ENCODE measurements at regions not wholly inside any gene's neighbourhood (a gene's known extent, or its start where the extent isn't known, plus 50 kb on each side); places are given as distances from the start of the nearest gene placed in this dataset.
A peak's percentile ranks its signal among the peaks of the same experiment; 100 is the strongest.

- H3K36me3 ChIP-seq (ENCODE audit: control insufficient read depth, insufficient read depth, low read length) = no peaks in the 10 kb centered on the region
- BruUV-seq (replicated peaks) = no TSS peak
- POLR2A ChIA-PET = no interaction called here
- no peaks in the 10 kb centered on the region for H3K4me1 ChIP-seq (replicated peaks in 1 of 2; ENCODE audit: control insufficient read depth in 2 of 2, insufficient read depth in 2 of 2, low read length in 2 of 2)
- H3K79me2 ChIP-seq (ENCODE audit: control insufficient read depth, insufficient read depth, low read length) = no peaks in the 10 kb centered on the region
- in situ Hi-C loops (cut with MboI) (no loop called here), intact Hi-C loops (cut with micrococcal nuclease) (no loop called here)
- no peak for ATAC-seq
- no peak overlapping the region for H3K4me3 ChIP-seq
- no peaks in the 10 kb centered on the region for H3K9me3 ChIP-seq (replicated peaks; ENCODE audit: control insufficient read depth, insufficient read depth, low read depth, low read length)
- H2AFZ ChIP-seq (ENCODE audit: low read depth, low read length) = no peak overlapping the region
- 3% methylated on average over 2 of the region's 2 CpGs for WGBS (ENCODE audit: insufficient coverage, low coverage, missing lambda C conversion rate)
- no peaks in the 10 kb centered on the region for H3K9me1 ChIP-seq (ENCODE audit: control insufficient read depth, insufficient read depth, low read length)
- H3K9ac ChIP-seq (ENCODE audit: insufficient read depth in 1 of 2, low read depth in 2 of 2, low read length in 2 of 2) = no peak overlapping the region
- CTCF ChIA-PET (ENCODE audit: low intra/inter-chr PET ratio) = no interaction called here
- FAIRE-seq = no peak
- DNase-seq (ENCODE audit: extremely low read depth in 1 of 4, low spot score in 3 of 4) = no peak
- H4K20me1 ChIP-seq (replicated peaks; ENCODE audit: control insufficient read depth, insufficient read depth, low read length) = no peaks in the 10 kb centered on the region
- no peak overlapping the region for H3K27ac ChIP-seq (ENCODE audit: extremely low read depth, low read depth, low read length)
- H3K4me2 ChIP-seq (ENCODE audit: insufficient read depth, low read length) = no peak overlapping the region
- no peaks in the 10 kb centered on the region for H3K27me3 ChIP-seq (ENCODE audit: control insufficient read depth in 2 of 2, insufficient read depth in 2 of 2, low read length in 2 of 2)
- TF ChIP-seq RFX5 (IDR thresholded peaks at IDR 0.05; ENCODE audit: low read depth, low read length) (no peak), ZNF511 (CRISPR knock-in tag; IDR thresholded peaks at IDR 0.05) (no peak), C11orf30 (IDR thresholded peaks at IDR 0.05; ENCODE audit: low read depth) (peak; percentile 78), EZH2 (IDR thresholded peaks at IDR 0.05; ENCODE audit: borderline replicate concordance, low read depth, low read length) (no peak), CHD4 (IDR thresholded peaks at IDR 0.05; ENCODE audit: insufficient read depth, insufficient replicate concordance, low read depth, low read length, poor library complexity, severe bottlenecking) (no peak), E2F1 (CRISPR knock-in tag; IDR thresholded peaks at IDR 0.05) (no peak), ZNF77 (CRISPR knock-in tag; IDR thresholded peaks at IDR 0.05) (no peak), FOXP1 (CRISPR knock-in tag; IDR thresholded peaks at IDR 0.05) (no peak), MTF1 (CRISPR knock-in tag; IDR thresholded peaks at IDR 0.05; ENCODE audit: borderline replicate concordance) (no peak), FOXP4 (CRISPR knock-in tag; IDR thresholded peaks at IDR 0.05; ENCODE audit: borderline replicate concordance) (no peak), CEBPG (CRISPR knock-in tag; IDR thresholded peaks at IDR 0.05) (no peak), CEBPG (tag; conservative IDR thresholded peaks at IDR 0.05 in 1 of 2, IDR thresholded peaks at IDR 0.05 in 1 of 2) (no peak), MAFK (IDR thresholded peaks at IDR 0.05; ENCODE audit: low read length) (peak; percentile 94), CBX1 (IDR thresholded peaks at IDR 0.05; ENCODE audit: low read depth) (no peak), ZNF316 (IDR thresholded peaks at IDR 0.05) (peak; percentile 93), ZBTB12 (CRISPR knock-in tag; IDR thresholded peaks at IDR 0.05) (no peak), SOX6 (IDR thresholded peaks at IDR 0.05) (no peak), ZNF253 (CRISPR knock-in tag; conservative IDR thresholded peaks at IDR 0.05) (no peak), ZNF277 (CRISPR knock-in tag; IDR thresholded peaks at IDR 0.05; ENCODE audit: borderline replicate concordance) (no peak)
Observed at GRCh38 chr5:101123363-101123762, 220.3 kb upstream of the ST8SIA4 start.

All from K562 (cell line).